ENCODE measurements at regions not wholly inside any gene's neighbourhood (a gene's known extent, or its start where the extent isn't known, plus 50 kb on each side); places are given as distances from the start of the nearest gene placed in this dataset.

DNA sequence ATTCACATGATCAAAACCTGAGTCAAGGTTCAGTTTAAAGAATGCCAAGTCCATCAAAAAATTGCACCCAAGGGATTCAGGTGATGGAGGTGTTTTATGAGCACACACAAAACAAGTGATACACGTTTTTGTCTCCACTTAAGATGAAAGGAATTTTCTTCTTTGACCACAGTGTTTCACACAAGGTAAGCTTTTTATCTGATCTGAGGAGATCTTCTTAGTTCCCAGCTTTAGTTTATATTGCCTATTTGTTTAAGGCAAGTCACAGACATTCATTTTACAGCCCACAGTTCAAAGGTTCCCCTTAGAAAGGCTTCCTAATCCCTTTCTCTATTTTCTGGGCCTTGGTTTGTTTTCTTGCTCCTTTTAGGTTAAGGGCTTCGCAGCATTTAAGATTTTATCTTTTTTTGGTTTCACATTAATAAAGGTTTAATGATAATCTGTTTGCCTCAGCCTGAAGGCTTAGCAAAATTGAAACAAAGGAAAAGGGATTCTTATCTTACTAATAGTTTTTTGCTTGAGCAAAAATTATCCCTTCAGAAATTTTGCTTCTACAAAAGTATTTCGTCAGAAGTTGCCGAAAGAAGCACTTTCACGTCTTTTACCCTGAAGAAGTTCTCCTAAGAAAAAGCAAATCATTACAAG, 420.5 kb upstream of the NAALADL2 start:
- Histone ChIP-seq H3K9me3 (ENCODE audit: severe bottlenecking) (no peaks in the 10 kb centered on the region), H3K27me3 (ENCODE audit: insufficient read depth, poor library complexity, severe bottlenecking) (no peaks in the 10 kb centered on the region), H3K27ac (ENCODE audit: poor library complexity, severe bottlenecking) (peak overlapping the region; percentile 90), H3K4me1 (ENCODE audit: insufficient read depth, poor library complexity, severe bottlenecking) (peaks cover 16% of the 10 kb centered on the region), H3K36me3 (ENCODE audit: low read depth) (no peaks in the 10 kb centered on the region), H3K4me3 (ENCODE audit: severe bottlenecking) (no peak overlapping the region)
- TF ChIP-seq, protein P1, sequence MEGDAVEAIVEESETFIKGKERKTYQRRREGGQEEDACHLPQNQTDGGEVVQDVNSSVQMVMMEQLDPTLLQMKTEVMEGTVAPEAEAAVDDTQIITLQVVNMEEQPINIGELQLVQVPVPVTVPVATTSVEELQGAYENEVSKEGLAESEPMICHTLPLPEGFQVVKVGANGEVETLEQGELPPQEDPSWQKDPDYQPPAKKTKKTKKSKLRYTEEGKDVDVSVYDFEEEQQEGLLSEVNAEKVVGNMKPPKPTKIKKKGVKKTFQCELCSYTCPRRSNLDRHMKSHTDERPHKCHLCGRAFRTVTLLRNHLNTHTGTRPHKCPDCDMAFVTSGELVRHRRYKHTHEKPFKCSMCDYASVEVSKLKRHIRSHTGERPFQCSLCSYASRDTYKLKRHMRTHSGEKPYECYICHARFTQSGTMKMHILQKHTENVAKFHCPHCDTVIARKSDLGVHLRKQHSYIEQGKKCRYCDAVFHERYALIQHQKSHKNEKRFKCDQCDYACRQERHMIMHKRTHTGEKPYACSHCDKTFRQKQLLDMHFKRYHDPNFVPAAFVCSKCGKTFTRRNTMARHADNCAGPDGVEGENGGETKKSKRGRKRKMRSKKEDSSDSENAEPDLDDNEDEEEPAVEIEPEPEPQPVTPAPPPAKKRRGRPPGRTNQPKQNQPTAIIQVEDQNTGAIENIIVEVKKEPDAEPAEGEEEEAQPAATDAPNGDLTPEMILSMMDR (IDR thresholded peaks at IDR 0.05; ENCODE audit: poor library complexity, severe bottlenecking) = no peak
- DNase-seq (ENCODE audit: low spot score) = no peak
- ATAC-seq (ENCODE audit: low read depth) = no peak

DNA sequence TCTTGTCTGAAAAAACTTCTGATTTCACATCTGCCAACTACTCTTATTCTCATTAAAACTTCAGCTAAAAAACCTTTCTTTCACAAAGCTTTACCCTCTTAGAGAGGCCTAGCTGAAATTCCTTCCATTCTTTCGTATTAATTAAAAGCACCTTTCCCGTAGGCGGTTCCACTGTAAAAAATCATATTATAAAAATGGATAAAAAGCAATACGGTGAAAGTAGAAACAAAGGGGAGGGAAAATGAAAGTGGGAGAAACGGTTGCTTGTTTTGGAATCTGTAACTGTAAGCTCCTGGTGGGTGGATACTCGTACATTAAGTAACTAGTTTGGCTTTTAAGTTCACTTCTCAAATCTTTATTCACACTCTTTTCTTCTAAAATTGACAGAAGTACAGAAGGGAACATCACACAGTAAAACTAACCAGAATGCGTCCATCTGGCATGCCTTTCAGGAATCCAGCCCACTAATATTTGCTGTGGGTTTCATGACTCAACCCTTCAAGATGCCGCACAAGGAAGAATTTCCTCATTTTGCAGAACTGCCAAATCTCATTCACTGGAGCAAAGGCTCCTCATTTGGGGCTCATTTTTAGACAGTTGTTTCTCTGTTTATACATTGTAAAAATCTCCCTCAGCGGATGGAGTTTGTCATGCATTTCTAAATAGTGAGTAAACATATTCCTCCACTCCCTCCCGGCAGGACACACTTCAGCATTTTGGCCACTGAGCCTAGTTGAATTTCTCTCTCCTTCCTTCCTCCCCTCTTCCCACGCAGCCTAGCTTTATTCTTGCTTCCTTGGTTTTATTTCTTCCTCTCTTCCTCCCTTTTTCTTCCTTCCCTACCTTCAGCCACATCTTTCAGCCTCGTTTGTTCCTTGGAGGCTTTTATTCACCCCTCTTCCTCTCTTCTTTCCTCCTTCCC, 419.5 kb upstream of the NAALADL2 start:
- H3K27ac ChIP-seq (ENCODE audit: poor library complexity, severe bottlenecking) = peak overlapping the region; percentile 90
- peak; percentile 47 for ATAC-seq (ENCODE audit: low read depth)
- peaks cover 16% of the 10 kb centered on the region for H3K4me1 ChIP-seq (ENCODE audit: insufficient read depth, poor library complexity, severe bottlenecking)
- peak overlapping the region; percentile 97 for H3K4me3 ChIP-seq (ENCODE audit: severe bottlenecking)
- H3K9me3 ChIP-seq (ENCODE audit: severe bottlenecking) = no peaks in the 10 kb centered on the region
- TF ChIP-seq, protein P1 (IDR thresholded peaks at IDR 0.05; ENCODE audit: poor library complexity, severe bottlenecking) = no peak
- DNase-seq (ENCODE audit: low spot score) = no peak
- no peaks in the 10 kb centered on the region for H3K36me3 ChIP-seq (ENCODE audit: low read depth)
- no peaks in the 10 kb centered on the region for H3K27me3 ChIP-seq (ENCODE audit: insufficient read depth, poor library complexity, severe bottlenecking)

DNA sequence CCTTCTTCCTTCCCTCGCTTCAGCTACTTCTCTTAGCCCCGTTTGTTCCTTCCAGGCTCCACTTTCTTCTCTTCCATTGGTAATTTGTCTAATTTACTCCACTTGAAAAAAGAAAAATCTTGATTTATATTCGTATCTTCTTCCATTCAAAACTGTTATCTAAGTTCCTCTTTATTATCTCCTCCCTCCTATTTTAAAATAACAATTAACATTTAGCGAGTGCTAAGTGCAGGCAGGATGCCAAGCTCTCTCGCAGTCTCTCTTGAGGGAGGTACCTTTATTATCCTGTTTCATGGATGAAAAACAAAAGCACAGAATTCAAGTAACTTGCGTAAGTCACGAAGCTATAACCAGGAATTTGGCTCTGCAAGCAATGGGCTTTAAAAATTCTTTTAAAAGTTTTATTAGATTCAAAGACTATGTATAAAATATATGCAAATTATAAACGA, 418.9 kb upstream of the NAALADL2 start:
- Histone ChIP-seq H3K4me3 (ENCODE audit: severe bottlenecking) (peak overlapping the region; percentile 97), H3K9me3 (ENCODE audit: severe bottlenecking) (no peaks in the 10 kb centered on the region), H3K27me3 (ENCODE audit: insufficient read depth, poor library complexity, severe bottlenecking) (no peaks in the 10 kb centered on the region), H3K36me3 (ENCODE audit: low read depth) (no peaks in the 10 kb centered on the region), H3K27ac (ENCODE audit: poor library complexity, severe bottlenecking) (peak overlapping the region; percentile 90), H3K4me1 (ENCODE audit: insufficient read depth, poor library complexity, severe bottlenecking) (peaks cover 16% of the 10 kb centered on the region)
- ATAC-seq (ENCODE audit: low read depth) (no peak), DNase-seq (ENCODE audit: low spot score) (no peak)
- TF ChIP-seq, protein P1 (IDR thresholded peaks at IDR 0.05; ENCODE audit: poor library complexity, severe bottlenecking) = no peak

DNA sequence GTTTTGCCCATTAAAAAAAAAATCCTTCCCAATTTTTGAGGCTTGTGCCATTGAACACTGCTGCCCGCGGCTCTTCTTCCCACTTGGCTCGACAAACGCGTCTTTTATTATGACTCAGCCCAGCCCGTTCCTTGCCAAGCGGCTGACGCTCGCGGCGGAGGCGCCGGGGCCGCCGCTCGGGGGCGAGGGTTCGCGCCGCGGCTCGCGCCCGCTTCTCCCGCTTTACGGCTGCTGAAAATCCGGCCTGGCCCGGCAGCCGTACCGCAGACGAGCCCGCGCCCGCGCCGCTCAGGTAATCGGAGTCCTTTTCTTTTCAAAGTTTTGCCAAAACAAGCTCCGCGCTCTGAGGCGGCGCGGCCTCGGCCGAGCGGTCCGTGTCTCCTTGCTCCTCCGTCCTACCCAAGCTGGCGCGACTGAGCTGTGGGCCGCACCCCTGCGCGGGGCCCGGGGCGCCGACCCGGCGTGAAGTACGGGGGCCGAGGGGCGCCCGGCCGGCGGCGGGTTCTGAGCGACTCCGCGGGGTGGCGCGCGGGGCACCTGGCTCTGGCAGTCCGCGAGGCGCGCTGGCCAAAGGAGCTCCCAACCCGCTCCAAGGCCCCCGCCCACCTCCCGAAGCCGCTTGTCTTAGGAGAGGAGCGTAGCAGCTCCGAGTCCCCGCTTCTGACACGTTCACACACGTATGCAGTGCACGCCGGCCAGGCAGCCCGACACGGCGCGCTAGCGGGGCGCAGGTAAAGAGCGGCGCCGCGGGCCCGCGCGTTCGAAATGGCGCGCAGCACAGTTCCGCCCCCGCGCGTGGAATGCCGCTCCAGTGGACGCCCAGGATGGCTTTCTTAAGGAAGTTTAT, 418.2 kb upstream of the NAALADL2 start:
- peak; percentile 90 for DNase-seq (ENCODE audit: low spot score)
- H3K4me3 ChIP-seq (ENCODE audit: severe bottlenecking) = peak overlapping the region; percentile 97
- peaks cover 16% of the 10 kb centered on the region for H3K4me1 ChIP-seq (ENCODE audit: insufficient read depth, poor library complexity, severe bottlenecking)
- TF ChIP-seq, protein P1 (IDR thresholded peaks at IDR 0.05; ENCODE audit: poor library complexity, severe bottlenecking) = peak; percentile 37
- H3K27ac ChIP-seq (ENCODE audit: poor library complexity, severe bottlenecking) = peak overlapping the region; percentile 90
- H3K27me3 ChIP-seq (ENCODE audit: insufficient read depth, poor library complexity, severe bottlenecking) = no peaks in the 10 kb centered on the region
- ATAC-seq (ENCODE audit: low read depth) = peak; percentile 86
- H3K36me3 ChIP-seq (ENCODE audit: low read depth) = no peaks in the 10 kb centered on the region
- no peaks in the 10 kb centered on the region for H3K9me3 ChIP-seq (ENCODE audit: severe bottlenecking)

Measured in RWPE2 (cell line).